Panc1 (cell line): ENCODE measurements at regions not wholly inside any gene's neighbourhood (a gene's known extent, or its start where the extent isn't known, plus 50 kb on each side); places are given as distances from the start of the nearest gene placed in this dataset.

Source experiments
- POLR2AphosphoS5 ChIP-seq: IDR thresholded peaks from 2 replicates; pipeline ENCODE4 v1.6.1; 2012; ENCODE audit warnings: mild to moderate bottlenecking, low read depth, low read length, moderate library complexity
- SIN3A ChIP-seq: IDR thresholded peaks from 2 replicates; pipeline ENCODE4 v1.6.1; 2012; ENCODE audit warnings: low read depth, mild to moderate bottlenecking, low read length, moderate library complexity, borderline replicate concordance; ENCODE audit not compliant: insufficient read depth
- TF ChIP-seq, protein P1 (sequence below), 2 experiments: IDR thresholded peaks; 2 replicates each; pipeline ENCODE4 v1.6.1; 2011 to 2012; ENCODE audit warnings: low read depth in 2 of 2, control low read depth in 1 of 2, low read length in 1 of 2, mild to moderate bottlenecking in 1 of 2, moderate library complexity in 1 of 2; ENCODE audit not compliant: insufficient read depth in 1 of 2
- TF ChIP-seq, protein P2 (sequence below): fragments of 450-650 bp; IDR thresholded peaks from 2 replicates; pipeline ENCODE4 v1.5.1; 2017; ENCODE audit warnings: mild to moderate bottlenecking

DNA sequence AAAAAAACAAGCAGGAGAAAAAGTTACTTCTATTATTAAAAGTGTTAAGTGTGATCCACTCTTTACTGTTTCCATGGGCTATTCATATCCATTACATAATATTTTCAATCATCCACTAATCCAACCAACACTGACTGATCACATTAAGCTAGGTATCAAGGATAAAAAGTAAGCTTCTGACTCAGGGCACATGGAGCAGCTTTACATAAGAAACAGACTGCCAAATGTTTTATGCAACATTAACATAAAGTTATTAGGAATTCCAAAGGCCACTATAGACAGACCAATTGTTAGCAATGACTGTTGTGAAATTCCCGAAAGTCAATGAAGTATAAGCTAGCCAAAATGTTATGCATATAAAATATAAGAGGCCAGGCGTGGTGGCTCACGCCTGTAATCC is 277.6 kb downstream of the ZEB2 start:
- no peak for TF ChIP-seq POLR2AphosphoS5
- TF ChIP-seq, protein P1, sequence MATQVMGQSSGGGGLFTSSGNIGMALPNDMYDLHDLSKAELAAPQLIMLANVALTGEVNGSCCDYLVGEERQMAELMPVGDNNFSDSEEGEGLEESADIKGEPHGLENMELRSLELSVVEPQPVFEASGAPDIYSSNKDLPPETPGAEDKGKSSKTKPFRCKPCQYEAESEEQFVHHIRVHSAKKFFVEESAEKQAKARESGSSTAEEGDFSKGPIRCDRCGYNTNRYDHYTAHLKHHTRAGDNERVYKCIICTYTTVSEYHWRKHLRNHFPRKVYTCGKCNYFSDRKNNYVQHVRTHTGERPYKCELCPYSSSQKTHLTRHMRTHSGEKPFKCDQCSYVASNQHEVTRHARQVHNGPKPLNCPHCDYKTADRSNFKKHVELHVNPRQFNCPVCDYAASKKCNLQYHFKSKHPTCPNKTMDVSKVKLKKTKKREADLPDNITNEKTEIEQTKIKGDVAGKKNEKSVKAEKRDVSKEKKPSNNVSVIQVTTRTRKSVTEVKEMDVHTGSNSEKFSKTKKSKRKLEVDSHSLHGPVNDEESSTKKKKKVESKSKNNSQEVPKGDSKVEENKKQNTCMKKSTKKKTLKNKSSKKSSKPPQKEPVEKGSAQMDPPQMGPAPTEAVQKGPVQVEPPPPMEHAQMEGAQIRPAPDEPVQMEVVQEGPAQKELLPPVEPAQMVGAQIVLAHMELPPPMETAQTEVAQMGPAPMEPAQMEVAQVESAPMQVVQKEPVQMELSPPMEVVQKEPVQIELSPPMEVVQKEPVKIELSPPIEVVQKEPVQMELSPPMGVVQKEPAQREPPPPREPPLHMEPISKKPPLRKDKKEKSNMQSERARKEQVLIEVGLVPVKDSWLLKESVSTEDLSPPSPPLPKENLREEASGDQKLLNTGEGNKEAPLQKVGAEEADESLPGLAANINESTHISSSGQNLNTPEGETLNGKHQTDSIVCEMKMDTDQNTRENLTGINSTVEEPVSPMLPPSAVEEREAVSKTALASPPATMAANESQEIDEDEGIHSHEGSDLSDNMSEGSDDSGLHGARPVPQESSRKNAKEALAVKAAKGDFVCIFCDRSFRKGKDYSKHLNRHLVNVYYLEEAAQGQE (IDR thresholded peaks at IDR 0.05; ENCODE audit: insufficient read depth in 1 of 2, low read depth in 2 of 2, low read length in 1 of 2): no peak
- TF ChIP-seq SIN3A: no peak
- TF ChIP-seq, protein P2, sequence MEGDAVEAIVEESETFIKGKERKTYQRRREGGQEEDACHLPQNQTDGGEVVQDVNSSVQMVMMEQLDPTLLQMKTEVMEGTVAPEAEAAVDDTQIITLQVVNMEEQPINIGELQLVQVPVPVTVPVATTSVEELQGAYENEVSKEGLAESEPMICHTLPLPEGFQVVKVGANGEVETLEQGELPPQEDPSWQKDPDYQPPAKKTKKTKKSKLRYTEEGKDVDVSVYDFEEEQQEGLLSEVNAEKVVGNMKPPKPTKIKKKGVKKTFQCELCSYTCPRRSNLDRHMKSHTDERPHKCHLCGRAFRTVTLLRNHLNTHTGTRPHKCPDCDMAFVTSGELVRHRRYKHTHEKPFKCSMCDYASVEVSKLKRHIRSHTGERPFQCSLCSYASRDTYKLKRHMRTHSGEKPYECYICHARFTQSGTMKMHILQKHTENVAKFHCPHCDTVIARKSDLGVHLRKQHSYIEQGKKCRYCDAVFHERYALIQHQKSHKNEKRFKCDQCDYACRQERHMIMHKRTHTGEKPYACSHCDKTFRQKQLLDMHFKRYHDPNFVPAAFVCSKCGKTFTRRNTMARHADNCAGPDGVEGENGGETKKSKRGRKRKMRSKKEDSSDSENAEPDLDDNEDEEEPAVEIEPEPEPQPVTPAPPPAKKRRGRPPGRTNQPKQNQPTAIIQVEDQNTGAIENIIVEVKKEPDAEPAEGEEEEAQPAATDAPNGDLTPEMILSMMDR: no peak
